ENCODE measurements at regions not wholly inside any gene's neighbourhood (a gene's known extent, or its start where the extent isn't known, plus 50 kb on each side); places are given as distances from the start of the nearest gene placed in this dataset.

- DNase-seq (ENCODE audit: low read depth, low spot score): no peak
- no peak overlapping the region for H3K9ac ChIP-seq (ENCODE audit: insufficient read length)
- no peak overlapping the region for H3K4me3 ChIP-seq
- H3K9me3 ChIP-seq (ENCODE audit: low read depth, low read length): no peaks in the 10 kb centered on the region
- no peaks in the 10 kb centered on the region for H3K36me3 ChIP-seq (ENCODE audit: insufficient read depth, low read length)
- no peak overlapping the region for H3K27ac ChIP-seq
- no peak for TF ChIP-seq POLR2AphosphoS5 (IDR thresholded peaks at IDR 0.05; ENCODE audit: borderline replicate concordance, low read depth, low read length)
Observed at GRCh38 chr21:43340491-43341377, 86.2 kb downstream of the SIK1 start.

- Histone ChIP-seq H3K9me3 (ENCODE audit: low read depth, low read length) (no peaks in the 10 kb centered on the region), H3K9ac (ENCODE audit: insufficient read length) (no peak overlapping the region), H3K36me3 (ENCODE audit: insufficient read depth, low read length) (no peaks in the 10 kb centered on the region), H3K4me3 (no peak overlapping the region), H3K27ac (no peak overlapping the region)
- no peak for DNase-seq (ENCODE audit: low read depth, low spot score)
- no peak for TF ChIP-seq EZH2 (IDR thresholded peaks at IDR 0.05)
- no peak for TF ChIP-seq POLR2AphosphoS5 (IDR thresholded peaks at IDR 0.05; ENCODE audit: borderline replicate concordance, low read depth, low read length)
- TF ChIP-seq FOXP2 (optimal IDR thresholded peaks at IDR 0.05; ENCODE audit: control extremely low read depth, extremely low read length, insufficient read depth): no peak
Observed at GRCh38 chr21:43339668-43340067, 87.3 kb downstream of the SIK1 start.

- Histone ChIP-seq H3K36me3 (ENCODE audit: insufficient read depth, low read length) (no peaks in the 10 kb centered on the region), H3K9me3 (ENCODE audit: low read depth, low read length) (no peaks in the 10 kb centered on the region), H3K27ac (no peak overlapping the region), H3K4me3 (no peak overlapping the region), H3K9ac (ENCODE audit: insufficient read length) (no peak overlapping the region)
- TF ChIP-seq POLR2AphosphoS5 (IDR thresholded peaks at IDR 0.05; ENCODE audit: borderline replicate concordance, low read depth, low read length) (no peak), FOXP2 (optimal IDR thresholded peaks at IDR 0.05; ENCODE audit: control extremely low read depth, extremely low read length, insufficient read depth) (no peak), EZH2 (IDR thresholded peaks at IDR 0.05) (no peak)
- no peak for DNase-seq (ENCODE audit: low read depth, low spot score)
Observed at GRCh38 chr21:43338951-43339350, 88.0 kb downstream of the SIK1 start.

GRCh38 chr21:43337901-43338655 lies 88.9 kb downstream of the SIK1 start:
- Histone ChIP-seq H3K27ac (no peak overlapping the region), H3K4me3 (no peak overlapping the region), H3K9me3 (ENCODE audit: low read depth, low read length) (no peaks in the 10 kb centered on the region), H3K9ac (ENCODE audit: insufficient read length) (no peak overlapping the region), H3K36me3 (ENCODE audit: insufficient read depth, low read length) (no peaks in the 10 kb centered on the region)
- no peak for TF ChIP-seq EZH2 (IDR thresholded peaks at IDR 0.05)
- no peak for TF ChIP-seq POLR2AphosphoS5 (IDR thresholded peaks at IDR 0.05; ENCODE audit: borderline replicate concordance, low read depth, low read length)
- no peak for TF ChIP-seq FOXP2 (optimal IDR thresholded peaks at IDR 0.05; ENCODE audit: control extremely low read depth, extremely low read length, insufficient read depth)
- DNase-seq (ENCODE audit: low read depth, low spot score): no peak

- no peak for DNase-seq (ENCODE audit: low read depth, low spot score)
- TF ChIP-seq EZH2 (IDR thresholded peaks at IDR 0.05): no peak
- TF ChIP-seq POLR2AphosphoS5 (IDR thresholded peaks at IDR 0.05; ENCODE audit: borderline replicate concordance, low read depth, low read length): no peak
- TF ChIP-seq FOXP2 (optimal IDR thresholded peaks at IDR 0.05; ENCODE audit: control extremely low read depth, extremely low read length, insufficient read depth): no peak
- H3K27ac ChIP-seq: no peak overlapping the region
- no peak overlapping the region for H3K9ac ChIP-seq (ENCODE audit: insufficient read length)
- no peak overlapping the region for H3K4me3 ChIP-seq
- H3K9me3 ChIP-seq (ENCODE audit: low read depth, low read length): no peaks in the 10 kb centered on the region
- no peaks in the 10 kb centered on the region for H3K36me3 ChIP-seq (ENCODE audit: insufficient read depth, low read length)
Observed at GRCh38 chr21:43335119-43335518, 91.8 kb downstream of the SIK1 start.

- DNase-seq (ENCODE audit: low read depth, low spot score): no peak
- no peak overlapping the region for H3K27ac ChIP-seq
- no peaks in the 10 kb centered on the region for H3K9me3 ChIP-seq (ENCODE audit: low read depth, low read length)
- TF ChIP-seq EZH2 (IDR thresholded peaks at IDR 0.05) (no peak), FOXP2 (optimal IDR thresholded peaks at IDR 0.05; ENCODE audit: control extremely low read depth, extremely low read length, insufficient read depth) (no peak), POLR2AphosphoS5 (IDR thresholded peaks at IDR 0.05; ENCODE audit: borderline replicate concordance, low read depth, low read length) (no peak)
- no peaks in the 10 kb centered on the region for H3K36me3 ChIP-seq (ENCODE audit: insufficient read depth, low read length)
- H3K9ac ChIP-seq (ENCODE audit: insufficient read length): no peak overlapping the region
- H3K4me3 ChIP-seq: no peak overlapping the region
Observed at GRCh38 chr21:43334214-43334958, 92.5 kb downstream of the SIK1 start.

GRCh38 chr21:43333298-43334062 lies 93.5 kb downstream of the SIK1 start:
- Histone ChIP-seq H3K9me3 (ENCODE audit: low read depth, low read length) (no peaks in the 10 kb centered on the region), H3K4me3 (no peak overlapping the region), H3K9ac (ENCODE audit: insufficient read length) (no peak overlapping the region), H3K27ac (no peak overlapping the region), H3K36me3 (ENCODE audit: insufficient read depth, low read length) (no peaks in the 10 kb centered on the region)
- no peak for DNase-seq (ENCODE audit: low read depth, low spot score)
- TF ChIP-seq POLR2AphosphoS5 (IDR thresholded peaks at IDR 0.05; ENCODE audit: borderline replicate concordance, low read depth, low read length) (no peak), EZH2 (IDR thresholded peaks at IDR 0.05) (no peak), FOXP2 (optimal IDR thresholded peaks at IDR 0.05; ENCODE audit: control extremely low read depth, extremely low read length, insufficient read depth) (no peak)

All from SK-N-MC (cell line).